ENCODE measurements at regions not wholly inside any gene's neighbourhood (a gene's known extent, or its start where the extent isn't known, plus 50 kb on each side); places are given as distances from the start of the nearest gene placed in this dataset.
"Not testable (repeated sequence)": the region's sequence is repeated elsewhere in the genome, so short reads cannot be mapped to it uniquely, and the experiment has no call there.

DNA sequence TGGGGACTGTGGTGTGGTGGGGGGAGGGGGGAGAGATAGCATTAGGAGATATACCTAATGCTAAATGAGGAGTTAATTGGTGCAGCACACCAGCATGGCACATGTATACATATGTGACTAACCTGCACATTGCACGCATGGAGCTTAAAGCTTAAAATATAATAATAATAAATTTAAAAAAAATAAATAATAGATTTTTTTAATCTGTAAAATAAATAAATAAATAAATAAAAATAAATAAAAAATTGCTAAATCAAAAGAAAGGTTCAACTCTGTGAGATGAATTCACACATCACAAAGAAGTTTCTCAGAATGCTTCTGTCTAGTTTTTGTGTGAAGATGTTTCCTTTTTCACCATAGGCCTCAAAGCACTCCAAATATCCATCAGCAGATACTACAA is 1793.7 kb downstream of the UQCRFS1 start:
- DNase-seq; H3K27me3 ChIP-seq; H3K36me3 ChIP-seq; H3K27ac ChIP-seq; intact Hi-C loops (cut with DNase I; ENCODE audit: low total_unique reads); H3K4me3 ChIP-seq; H3K4me1 ChIP-seq: not testable (repeated sequence)
- H3K9me3 ChIP-seq = peaks cover 0 to 79% (median 41%) of the 10 kb centered on the region in 4 donors
- 80 to 96% (median 92%) methylated on average over 1 of the region's 1 CpG for WGBS, 5 donors

DNA sequence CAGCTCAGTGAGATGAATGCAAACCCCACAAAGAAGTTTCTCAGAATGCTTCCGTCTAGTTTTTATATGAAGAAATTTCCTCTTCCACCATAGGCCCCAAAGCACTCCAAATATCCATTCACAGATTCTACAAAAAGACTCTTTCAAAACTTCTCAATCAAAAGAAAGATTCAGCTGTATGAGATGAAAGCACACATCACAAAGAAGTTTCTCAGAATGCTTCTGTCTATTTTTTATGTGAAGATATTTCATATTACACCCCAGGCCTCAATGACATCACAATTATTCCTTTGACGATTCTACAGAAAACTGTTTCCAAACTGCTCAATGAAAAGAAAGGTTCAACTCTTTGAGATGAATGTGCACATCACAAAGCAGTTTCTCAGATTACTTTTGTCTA is 1819.4 kb downstream of the UQCRFS1 start:
- intact Hi-C loops (cut with DNase I; ENCODE audit: low total_unique reads) = no loop called here
- H3K9me3 ChIP-seq = peaks cover 5 to 77% (median 55%) of the 10 kb centered on the region in 4 donors

DNA sequence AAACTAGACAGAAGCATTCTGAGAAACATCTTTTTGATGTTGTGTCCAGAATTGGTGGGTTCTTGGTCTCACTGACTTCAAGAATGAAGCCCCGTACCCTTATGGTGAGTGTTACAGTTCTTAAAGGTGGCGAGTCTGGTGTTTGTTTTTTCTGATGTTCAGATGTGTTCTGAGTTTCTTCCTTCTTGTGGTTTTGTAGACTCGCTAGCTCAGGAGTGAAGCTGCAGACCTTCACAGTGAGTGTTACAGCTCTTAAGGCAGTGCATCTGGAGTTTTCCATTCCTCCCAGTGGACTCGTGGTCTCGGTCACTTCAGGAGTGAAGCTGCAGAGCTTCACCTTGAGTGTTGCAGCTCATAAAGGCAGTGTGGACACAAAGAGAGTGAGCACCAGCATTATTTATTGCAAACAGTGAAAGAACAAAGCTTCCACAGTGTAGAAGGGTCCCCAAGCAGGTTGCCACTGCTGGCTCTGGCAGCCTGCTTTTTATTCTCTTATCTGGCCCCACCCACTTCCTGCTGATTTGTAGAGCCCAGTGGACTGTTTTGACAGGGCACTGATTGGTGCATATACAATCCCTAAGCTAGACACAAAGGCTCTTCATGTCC is 1820.8 kb downstream of the UQCRFS1 start:
- Histone ChIP-seq H3K9me3 (peaks cover 5 to 86% (median 61%) of the 10 kb centered on the region in 4 donors), H3K4me3 (no peak overlapping the region), H3K27me3 (no peaks in the 10 kb centered on the region), H3K4me1 (no peaks in the 10 kb centered on the region), H3K27ac (no peak overlapping the region), H3K36me3 (no peaks in the 10 kb centered on the region)
- WGBS, 5 donors = 65 to 77% (median 72%) methylated on average over 5 of the region's 5 CpGs
- intact Hi-C loops (cut with DNase I; ENCODE audit: low total_unique reads) = no loop called here
- TF ChIP-seq EP300 (IDR thresholded peaks at IDR 0.05) = no peak
- no peak for TF ChIP-seq POLR2AphosphoS5 (IDR thresholded peaks at IDR 0.05)
- TF ChIP-seq POLR2A (IDR thresholded peaks at IDR 0.05) = no peak
- TF ChIP-seq, protein P1, sequence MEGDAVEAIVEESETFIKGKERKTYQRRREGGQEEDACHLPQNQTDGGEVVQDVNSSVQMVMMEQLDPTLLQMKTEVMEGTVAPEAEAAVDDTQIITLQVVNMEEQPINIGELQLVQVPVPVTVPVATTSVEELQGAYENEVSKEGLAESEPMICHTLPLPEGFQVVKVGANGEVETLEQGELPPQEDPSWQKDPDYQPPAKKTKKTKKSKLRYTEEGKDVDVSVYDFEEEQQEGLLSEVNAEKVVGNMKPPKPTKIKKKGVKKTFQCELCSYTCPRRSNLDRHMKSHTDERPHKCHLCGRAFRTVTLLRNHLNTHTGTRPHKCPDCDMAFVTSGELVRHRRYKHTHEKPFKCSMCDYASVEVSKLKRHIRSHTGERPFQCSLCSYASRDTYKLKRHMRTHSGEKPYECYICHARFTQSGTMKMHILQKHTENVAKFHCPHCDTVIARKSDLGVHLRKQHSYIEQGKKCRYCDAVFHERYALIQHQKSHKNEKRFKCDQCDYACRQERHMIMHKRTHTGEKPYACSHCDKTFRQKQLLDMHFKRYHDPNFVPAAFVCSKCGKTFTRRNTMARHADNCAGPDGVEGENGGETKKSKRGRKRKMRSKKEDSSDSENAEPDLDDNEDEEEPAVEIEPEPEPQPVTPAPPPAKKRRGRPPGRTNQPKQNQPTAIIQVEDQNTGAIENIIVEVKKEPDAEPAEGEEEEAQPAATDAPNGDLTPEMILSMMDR (IDR thresholded peaks at IDR 0.05) = no peak
- DNase-seq = peak in 1 of 2 donors; percentile 21

More for the DNA sequence above, 1819.4 kb downstream of the UQCRFS1 start:
- no peak overlapping the region for H3K4me3 ChIP-seq
- WGBS, 5 donors = 75 to 88% (median 85%) methylated on average over 2 of the region's 2 CpGs
- DNase-seq = no peak
- H3K27ac ChIP-seq = no peak overlapping the region
- no peaks in the 10 kb centered on the region for H3K4me1 ChIP-seq
- no peaks in the 10 kb centered on the region for H3K36me3 ChIP-seq
- no peaks in the 10 kb centered on the region for H3K27me3 ChIP-seq
- TF ChIP-seq EP300 (IDR thresholded peaks at IDR 0.05) (no peak), POLR2AphosphoS5 (IDR thresholded peaks at IDR 0.05) (no peak), POLR2A (IDR thresholded peaks at IDR 0.05) (no peak)
- TF ChIP-seq, protein P1 (IDR thresholded peaks at IDR 0.05) = no peak

DNA sequence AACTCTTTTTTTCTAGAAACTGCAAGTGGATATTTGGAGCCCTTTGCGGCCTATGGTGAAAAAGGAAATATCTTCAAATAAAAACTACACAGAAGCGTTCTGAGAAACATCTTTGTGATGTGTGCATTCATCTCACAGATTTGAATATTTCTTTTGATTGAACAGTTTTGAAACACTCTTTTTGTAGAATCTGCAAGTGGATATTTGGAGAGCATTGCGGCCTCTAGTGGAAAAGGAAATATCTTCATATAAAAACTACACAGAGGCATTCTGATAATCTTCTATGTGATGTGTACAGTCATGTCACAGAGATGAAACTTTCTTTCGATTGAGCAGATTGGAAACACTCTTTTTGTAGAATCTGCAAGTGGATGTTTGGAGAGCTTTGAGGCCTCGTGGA is 1833.6 kb downstream of the UQCRFS1 start:
- H3K27ac ChIP-seq; DNase-seq; H3K36me3 ChIP-seq; H3K4me3 ChIP-seq; intact Hi-C loops (cut with DNase I; ENCODE audit: low total_unique reads); H3K4me1 ChIP-seq; H3K27me3 ChIP-seq: not testable (repeated sequence)
- H3K9me3 ChIP-seq = peaks cover 0 to 88% (median 38%) of the 10 kb centered on the region in 4 donors
- WGBS, 5 donors = 37 to 47% (median 42%) methylated on average over 5 of the region's 5 CpGs

DNA sequence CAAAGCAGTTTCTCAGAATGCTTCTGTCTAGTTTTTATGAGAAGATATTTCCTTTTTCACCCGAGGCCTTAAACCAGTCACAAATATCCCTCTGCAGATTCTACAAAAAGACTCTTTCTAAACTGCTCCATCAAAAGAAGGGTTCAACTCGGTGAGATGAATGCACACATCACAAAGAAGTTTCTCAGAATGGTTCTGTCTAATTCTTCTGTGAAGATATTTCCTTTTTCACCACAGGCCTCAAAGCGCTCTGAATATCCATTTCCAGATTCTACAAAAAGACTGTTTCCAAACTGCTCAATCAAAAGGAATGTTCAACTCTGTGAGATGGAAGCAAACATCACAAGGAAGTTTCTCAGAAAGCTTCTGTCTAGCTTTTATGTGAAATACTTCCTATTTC is 1843.3 kb downstream of the UQCRFS1 start:
- H3K27me3 ChIP-seq; intact Hi-C loops (cut with DNase I; ENCODE audit: low total_unique reads); H3K4me3 ChIP-seq; DNase-seq; H3K36me3 ChIP-seq; H3K27ac ChIP-seq; H3K4me1 ChIP-seq: not testable (repeated sequence)
- WGBS, 5 donors = 27 to 45% (median 42%) methylated on average over 3 of the region's 3 CpGs
- peaks cover 0 to 85% (median 63%) of the 10 kb centered on the region in 4 donors for H3K9me3 ChIP-seq

DNA sequence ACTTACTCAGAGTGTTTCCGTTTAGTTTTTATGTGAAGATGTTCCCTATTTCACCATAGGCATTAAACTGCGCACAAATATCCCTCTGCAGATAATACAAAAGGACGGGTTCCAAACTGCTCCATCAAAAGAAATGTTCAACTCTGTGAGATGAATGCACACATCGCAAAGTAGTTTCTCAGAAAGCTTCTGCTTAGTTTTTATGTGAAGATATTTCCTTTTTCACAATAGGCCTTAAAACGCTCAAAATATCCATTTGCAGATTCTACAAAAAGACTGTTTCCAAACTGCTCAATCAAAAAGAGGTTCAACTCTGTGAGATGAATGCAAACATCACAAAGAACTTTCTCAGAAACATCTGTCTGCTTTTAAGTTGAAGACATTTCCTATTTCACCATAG is 1850.5 kb downstream of the UQCRFS1 start:
- H3K27ac ChIP-seq; H3K27me3 ChIP-seq; DNase-seq; intact Hi-C loops (cut with DNase I; ENCODE audit: low total_unique reads); H3K4me3 ChIP-seq; H3K36me3 ChIP-seq; H3K4me1 ChIP-seq: not testable (repeated sequence)
- 41 to 52% (median 50%) methylated on average over 5 of the region's 5 CpGs for whole genome bisulfite sequencing, 5 donors
- peaks cover 12 to 100% (median 80%) of the 10 kb centered on the region in 4 donors for H3K9me3 ChIP-seq

DNA sequence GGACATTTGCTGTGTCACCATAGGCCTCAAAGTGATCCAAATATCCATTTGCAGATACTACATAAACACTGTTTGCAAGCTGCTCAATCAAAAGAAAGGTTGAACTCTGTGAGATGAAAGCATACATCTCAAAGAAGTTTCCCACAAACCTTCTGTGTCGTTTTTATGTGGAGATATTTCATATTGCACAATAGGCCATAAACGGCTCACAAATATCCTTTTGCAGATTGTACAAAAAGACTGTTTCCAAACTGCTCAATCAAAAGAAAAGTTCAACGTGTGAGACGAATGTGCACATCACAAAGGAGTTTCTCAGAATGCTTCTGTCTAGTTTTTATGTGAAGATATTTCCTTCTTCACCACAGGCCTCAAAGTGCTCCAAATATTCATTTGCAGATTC is 1857.4 kb downstream of the UQCRFS1 start:
- H3K36me3 ChIP-seq; H3K4me1 ChIP-seq; H3K27me3 ChIP-seq; DNase-seq; H3K4me3 ChIP-seq; H3K27ac ChIP-seq; intact Hi-C loops (cut with DNase I; ENCODE audit: low total_unique reads): not testable (repeated sequence)
- WGBS, 5 donors = 36 to 42% (median 39%) methylated on average over 4 of the region's 4 CpGs
- peaks cover 23 to 100% (median 92%) of the 10 kb centered on the region in 4 donors for H3K9me3 ChIP-seq
